CD14-positive monocyte (primary cell): ENCODE measurements at regions not wholly inside any gene's neighbourhood (a gene's known extent, or its start where the extent isn't known, plus 50 kb on each side); places are given as distances from the start of the nearest gene placed in this dataset.

Experiments used
- DNase-seq, 3 donors: peaks; one replicate each; pipeline ENCODE4 v3.0.0-alpha.2; 2011 to 2022
- H2AFZ ChIP-seq: 2 replicates; pipeline ENCODE4 v1.6.0; 2012; ENCODE audit warnings: mild to moderate bottlenecking, low read depth, low read length, inconsistent platforms; ENCODE audit not compliant: insufficient read depth, poor library complexity, severe bottlenecking
- H3K27ac ChIP-seq, 2 donors: 1 replicate in 1 of 2; 2 replicates in 1 of 2; pipeline ENCODE4 v1.5.1; 2012 to 2013; ENCODE audit warnings: low read length in 2 of 2, control low read depth in 1 of 2, inconsistent platforms in 1 of 2, low read depth in 1 of 2, mild to moderate bottlenecking in 1 of 2
- H3K27me3 ChIP-seq, 2 donors: one replicate each; pipeline versions ENCODE4 v1.6.0 to v1.6.1; 2011 to 2013; ENCODE audit warnings: low read length in 2 of 2; ENCODE audit not compliant: control insufficient read depth in 2 of 2, insufficient read depth in 2 of 2
- H3K36me3 ChIP-seq, 2 donors: replicated peaks in 1 of 2; 1 replicate in 1 of 2; 2 replicates in 1 of 2; pipeline versions ENCODE4 v1.5.1 to v1.6.1; 2012 to 2013; ENCODE audit warnings: low read length in 2 of 2, control low read depth in 1 of 2, inconsistent platforms in 1 of 2, mild to moderate bottlenecking in 1 of 2; ENCODE audit not compliant: insufficient read depth in 2 of 2, control insufficient read depth in 1 of 2
- H3K4me1 ChIP-seq, 2 donors: 1 replicate in 1 of 2; 2 replicates in 1 of 2; pipeline versions ENCODE4 v1.5.1 to v1.6.1; 2012 to 2013; ENCODE audit warnings: low read length in 2 of 2, control low read depth in 1 of 2, inconsistent platforms in 1 of 2, mild to moderate bottlenecking in 1 of 2, moderate library complexity in 1 of 2; ENCODE audit not compliant: insufficient read depth in 2 of 2, control insufficient read depth in 1 of 2
- H3K4me2 ChIP-seq: replicated peaks from 2 replicates; pipeline ENCODE3; 2012; ENCODE audit warnings: low read length, moderate library complexity, mild to moderate bottlenecking; ENCODE audit not compliant: poor library complexity, severe bottlenecking; ENCODE audit errors: extremely low read depth
- H3K4me3 ChIP-seq, 3 experiments: fragments of 200-600 bp in 1 of 3; sonication (generic) in 1 of 3; replicated peaks in 1 of 3; 1 replicate in 2 of 3; 2 replicates in 1 of 3; pipeline ENCODE4 v1.5.1; 2011 to 2013; ENCODE audit warnings: low read length in 3 of 3, mild to moderate bottlenecking in 3 of 3, control low read depth in 2 of 3, low read depth in 2 of 3, inconsistent platforms in 1 of 3, moderate library complexity in 1 of 3
- H3K79me2 ChIP-seq: 2 replicates; pipeline ENCODE4 v1.6.0; 2012; ENCODE audit warnings: mild to moderate bottlenecking, control low read depth, inconsistent platforms, low read length, moderate library complexity; ENCODE audit not compliant: insufficient read depth
- H3K9ac ChIP-seq: 2 replicates; pipeline ENCODE4 v1.6.0; 2017; ENCODE audit warnings: low read length, mild to moderate bottlenecking; ENCODE audit not compliant: insufficient read depth, poor library complexity, severe bottlenecking
- H3K9me3 ChIP-seq, 2 donors: replicated peaks in 1 of 2; 1 replicate in 1 of 2; 2 replicates in 1 of 2; pipeline versions ENCODE4 v1.5.1 to v1.6.1; 2012 to 2013; ENCODE audit warnings: low read length in 2 of 2, control low read depth in 1 of 2; ENCODE audit not compliant: control insufficient read depth in 1 of 2, insufficient read depth in 1 of 2
- H4K20me1 ChIP-seq: 2 replicates; pipeline ENCODE4 v1.6.0; 2012; ENCODE audit warnings: mild to moderate bottlenecking, low read length, control low read depth, moderate library complexity; ENCODE audit not compliant: insufficient read depth
- H3K27ac Mint-ChIP-seq, 7 donors: one replicate each; pipeline ENCODE4 v1.8.0; 2020; ENCODE audit warnings: mild to moderate bottlenecking in 7 of 7, mixed read lengths in 7 of 7, moderate library complexity in 6 of 7, inconsistent platforms in 2 of 7
- H3K27me3 Mint-ChIP-seq, 3 donors: one replicate each; pipeline ENCODE4 v1.8.0; 2021 to 2022; ENCODE audit warnings: low read depth in 3 of 3, mild to moderate bottlenecking in 3 of 3, mixed read lengths in 3 of 3, moderate library complexity in 3 of 3, inconsistent platforms in 1 of 3
- H3K36me3 Mint-ChIP-seq, 2 donors: one replicate each; pipeline ENCODE4 v1.8.0; 2020; ENCODE audit warnings: mixed read lengths in 2 of 2, inconsistent platforms in 1 of 2, mild to moderate bottlenecking in 1 of 2
- H3K4me1 Mint-ChIP-seq: one replicate; pipeline ENCODE4 v1.8.0; 2020; ENCODE audit warnings: mild to moderate bottlenecking, mixed read lengths
- H3K4me3 Mint-ChIP-seq, 2 donors: one replicate each; pipeline ENCODE4 v1.8.0; 2020; ENCODE audit warnings: mild to moderate bottlenecking in 2 of 2, mixed read lengths in 2 of 2, moderate library complexity in 1 of 2
- H3K9me3 Mint-ChIP-seq, 7 donors: one replicate each; pipeline ENCODE4 v1.8.0; 2020 to 2022; ENCODE audit warnings: mixed read lengths in 7 of 7, mild to moderate bottlenecking in 6 of 7, moderate library complexity in 6 of 7, inconsistent platforms in 2 of 7
- CTCF ChIP-seq: fragments of 200-600 bp; IDR thresholded peaks from one replicate; pipeline ENCODE4 v1.8.0; 2022; ENCODE audit warnings: antibody characterized with exemption, mild to moderate bottlenecking
- WGBS: methylation state at CpG from one replicate; pipeline ENCODE4 v1.1.5; 2013; ENCODE audit warnings: missing lambda C conversion rate; ENCODE audit not compliant: insufficient coverage; 5-methylcytosine and 5-hydroxymethylcytosine counted together
- intact Hi-C, 2 donors: fragments of 100-400 bp; cut with micrococcal nuclease; formaldehyde crosslinking; loops; one replicate each; pipeline versions ENCODE4 v1.15.0 to v1.15.1; 2023

DNA sequence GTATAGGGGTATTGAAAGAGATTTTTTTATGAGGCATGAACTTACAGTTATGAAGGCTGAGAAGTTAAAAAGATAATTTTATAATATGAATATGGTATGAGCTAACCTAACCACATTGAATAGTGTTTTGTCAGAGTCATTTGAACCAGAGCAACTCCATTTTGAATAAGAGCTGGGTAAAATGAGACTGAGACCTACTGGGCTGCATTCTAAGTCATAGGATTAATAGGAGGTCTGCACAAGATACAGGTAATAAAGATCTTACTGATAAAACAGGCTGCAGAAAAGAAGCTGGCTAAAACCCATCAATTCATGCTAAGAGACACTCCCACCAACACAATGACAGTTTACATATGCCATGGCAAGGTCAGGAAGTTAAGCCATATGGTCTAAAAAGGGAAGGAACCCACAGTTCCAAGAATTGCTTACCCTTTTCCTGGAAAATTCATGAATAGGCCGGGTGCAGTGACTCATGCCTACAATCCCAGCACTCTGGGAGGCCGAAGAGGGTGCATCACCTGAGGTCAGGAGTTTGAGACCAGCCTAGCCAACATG is 209.2 kb downstream of the TECRL start:
- Histone ChIP-seq H3K9ac (no peak overlapping the region), H2AFZ (no peak overlapping the region), H3K79me2 (no peaks in the 10 kb centered on the region), H3K27me3 (no peaks in the 10 kb centered on the region), H3K9me3 (peaks cover 0 to 2% of the 10 kb centered on the region in 2 donors), H3K4me3 (no peak overlapping the region), H3K4me2 (no peak overlapping the region), H4K20me1 (no peaks in the 10 kb centered on the region), H3K27ac (no peak overlapping the region), H3K36me3 (no peaks in the 10 kb centered on the region), H3K4me1 (no peaks in the 10 kb centered on the region)
- DNase-seq: no peak
- Mint-ChIP-seq H3K27ac (no peak overlapping the region), H3K27me3 (no peaks in the 10 kb centered on the region), H3K36me3 (no peaks in the 10 kb centered on the region), H3K9me3 (peaks cover 0 to 3% (median 0%) of the 10 kb centered on the region in 7 donors), H3K4me1 (no peaks in the 10 kb centered on the region), H3K4me3 (no peak overlapping the region)
- no peak for TF ChIP-seq CTCF
- intact Hi-C loops: no loop called here
- 14% methylated on average over 1 of the region's 2 CpGs for WGBS

GRCh38 chr4:64195582-64195981 is 213.7 kb downstream of the TECRL start:
- DNase-seq: no peak
- H3K4me1 Mint-ChIP-seq: no peaks in the 10 kb centered on the region
- Histone ChIP-seq H3K27ac (no peak overlapping the region), H3K4me1 (no peaks in the 10 kb centered on the region), H4K20me1 (no peaks in the 10 kb centered on the region), H3K36me3 (no peaks in the 10 kb centered on the region), H3K79me2 (no peaks in the 10 kb centered on the region), H3K9me3 (peaks cover 0 to 2% of the 10 kb centered on the region in 2 donors), H3K4me3 (no peak overlapping the region), H3K9ac (no peak overlapping the region), H3K27me3 (no peaks in the 10 kb centered on the region), H2AFZ (no peak overlapping the region), H3K4me2 (no peak overlapping the region)
- intact Hi-C loops: no loop called here
- TF ChIP-seq CTCF: no peak
- no peak overlapping the region for H3K4me3 Mint-ChIP-seq
- H3K27me3 Mint-ChIP-seq: no peaks in the 10 kb centered on the region
- H3K36me3 Mint-ChIP-seq: no peaks in the 10 kb centered on the region
- H3K27ac Mint-ChIP-seq: no peak overlapping the region
- no CpG with 5 or more reads among the region's 1 CpG for WGBS
- H3K9me3 Mint-ChIP-seq: peaks cover 0 to 4% (median 1%) of the 10 kb centered on the region in 7 donors
